GM23338 (cell line): ENCODE measurements at regions not wholly inside any gene's neighbourhood (a gene's known extent, or its start where the extent isn't known, plus 50 kb on each side); places are given as distances from the start of the nearest gene placed in this dataset.

Source experiments
- ATAC-seq: fragments of 200-7000 bp; cut with Tn5 transposase; 3 replicates; pipeline ENCODE4 v1.9.1; 2020
- DNase-seq: peaks from one replicate; pipeline ENCODE4 v3.0.0-alpha.2; 2015; ENCODE audit warnings: low spot score
- H2AFZ ChIP-seq: fragments of 200-600 bp; sonication (generic); 2 replicates; pipeline ENCODE4 v1.8.0; 2016; ENCODE audit warnings: antibody characterized with exemption, mild to moderate bottlenecking, moderate library complexity
- H3F3A ChIP-seq: fragments of 200-600 bp; sonication (generic); replicated peaks from 2 replicates; pipeline ENCODE4 v1.8.0; 2017; ENCODE audit warnings: antibody characterized with exemption, mixed run types, low read depth
- H3K27ac ChIP-seq: fragments of 200-600 bp; sonication (generic); 2 replicates; pipeline ENCODE4 v1.6.1; 2016; ENCODE audit warnings: low read depth
- H3K27me3 ChIP-seq: fragments of 200-600 bp; sonication (generic); 2 replicates; pipeline ENCODE4 v1.8.0; 2016; ENCODE audit warnings: mild to moderate bottlenecking, mixed run types, moderate library complexity; ENCODE audit not compliant: insufficient read depth
- H3K36me3 ChIP-seq: fragments of 200-600 bp; sonication (generic); 2 replicates; pipeline ENCODE4 v1.8.0; 2016; ENCODE audit warnings: mild to moderate bottlenecking; ENCODE audit not compliant: insufficient read depth
- H3K4me1 ChIP-seq: fragments of 200-600 bp; sonication (generic); 2 replicates; pipeline ENCODE4 v1.8.0; 2016; ENCODE audit warnings: mild to moderate bottlenecking, moderate library complexity; ENCODE audit not compliant: insufficient read depth
- H3K4me2 ChIP-seq: fragments of 200-600 bp; sonication (generic); 2 replicates; pipeline ENCODE4 v1.7.1; 2017; ENCODE audit warnings: mixed run types
- H3K4me3 ChIP-seq: fragments of 200-600 bp; sonication (generic); 2 replicates; pipeline ENCODE4 v1.6.1; 2016; ENCODE audit warnings: mixed run types
- H3K79me2 ChIP-seq: fragments of 200-600 bp; sonication (generic); replicated peaks from 2 replicates; pipeline ENCODE4 v1.8.0; 2017; ENCODE audit warnings: mild to moderate bottlenecking; ENCODE audit not compliant: insufficient read depth
- H3K9me2 ChIP-seq: fragments of 200-600 bp; sonication (generic); 2 replicates; pipeline ENCODE4 v1.8.0; 2017; ENCODE audit not compliant: insufficient read depth
- H4K20me1 ChIP-seq: fragments of 200-600 bp; sonication (generic); replicated peaks from 2 replicates; pipeline ENCODE4 v1.8.0; 2017; ENCODE audit warnings: mild to moderate bottlenecking; ENCODE audit not compliant: insufficient read depth
- H3K27ac Mint-ChIP-seq: 2 replicates; pipeline ENCODE4 v1.8.0; 2020; ENCODE audit warnings: inconsistent platforms, mild to moderate bottlenecking, moderate library complexity, mixed read lengths
- H3K27me3 Mint-ChIP-seq: 3 replicates; pipeline ENCODE4 v1.8.0; 2022; ENCODE audit warnings: low read depth, mild to moderate bottlenecking, moderate library complexity, mixed read lengths, inconsistent platforms; ENCODE audit not compliant: insufficient read depth, poor library complexity
- H3K36me3 Mint-ChIP-seq: 3 replicates; pipeline ENCODE4 v1.8.0; 2021; ENCODE audit warnings: low read depth, mild to moderate bottlenecking, inconsistent platforms, moderate library complexity, mixed read lengths
- H3K4me1 Mint-ChIP-seq: 3 replicates; pipeline ENCODE4 v1.8.0; 2020; ENCODE audit warnings: mild to moderate bottlenecking, inconsistent platforms, mixed read lengths
- H3K4me3 Mint-ChIP-seq: 3 replicates; pipeline ENCODE4 v1.8.0; 2021; ENCODE audit warnings: moderate library complexity, mild to moderate bottlenecking, inconsistent platforms, mixed read lengths
- H3K9me3 Mint-ChIP-seq: 3 replicates; pipeline ENCODE4 v1.8.0; 2020; ENCODE audit warnings: moderate library complexity, mild to moderate bottlenecking, inconsistent platforms, mixed read lengths
- CTCF ChIP-seq, 2 experiments: fragments of 200-600 bp in 1 of 2; sonication (generic) in 1 of 2; conservative IDR thresholded peaks; 2 replicates each; pipeline versions ENCODE4 v1.5.1 to v1.6.1; 2016 to 2017; ENCODE audit warnings: antibody characterized with exemption in 2 of 2, low read depth in 2 of 2, mild to moderate bottlenecking in 2 of 2, moderate library complexity in 1 of 2
- ETS1 ChIP-seq: IDR thresholded peaks from 2 replicates; pipeline ENCODE4 v1.6.1; 2016; ENCODE audit warnings: antibody characterized with exemption
- EZH2phosphoT487 ChIP-seq: fragments of 200-600 bp; sonication (generic); IDR thresholded peaks from one replicate; pipeline ENCODE4 v1.8.1; 2018; ENCODE audit warnings: antibody characterized with exemption; ENCODE audit not compliant: unreplicated experiment
- NANOG ChIP-seq: IDR thresholded peaks from 2 replicates; pipeline ENCODE4 v1.6.1; 2016; ENCODE audit warnings: antibody characterized with exemption, borderline replicate concordance
- POLR2AphosphoS5 ChIP-seq: IDR thresholded peaks from 2 replicates; pipeline ENCODE4 v1.6.1; 2016; ENCODE audit warnings: antibody characterized with exemption, low read depth
- REST ChIP-seq: IDR thresholded peaks from one replicate; pipeline ENCODE4 v1.6.1; 2018; ENCODE audit warnings: antibody characterized with exemption; ENCODE audit not compliant: unreplicated experiment
- ZNF114 ChIP-seq: fragments of 250-450 bp; sonication (Bioruptor Pico); IDR thresholded peaks from 2 replicates; pipeline ENCODE4 v1.5.0; 2020; ENCODE audit warnings: mild to moderate bottlenecking, moderate library complexity
- ZNF331 ChIP-seq: fragments of 250-450 bp; sonication (Bioruptor Pico); IDR thresholded peaks from 2 replicates; pipeline ENCODE4 v1.5.0; 2020; ENCODE audit warnings: low read depth, mild to moderate bottlenecking, moderate library complexity

- Histone ChIP-seq H4K20me1 (no peaks in the 10 kb centered on the region), H3K4me2 (no peak overlapping the region), H3K9me2 (peaks cover 7% of the 10 kb centered on the region; the same call in 1 of the 2 replicates), H3K4me3 (no peak overlapping the region), H3K4me1 (peaks cover 22% of the 10 kb centered on the region), H2AFZ (no peak overlapping the region), H3K27me3 (no peaks in the 10 kb centered on the region), H3K36me3 (peaks cover 3% of the 10 kb centered on the region; the same call in 1 of the 2 replicates), H3K27ac (no peak overlapping the region), H3F3A (no peaks in the 10 kb centered on the region), H3K79me2 (no peaks in the 10 kb centered on the region)
- Mint-ChIP-seq H3K27me3 (no peaks in the 10 kb centered on the region), H3K4me3 (no peak overlapping the region), H3K9me3 (peaks cover 9% of the 10 kb centered on the region), H3K4me1 (peaks cover 23% of the 10 kb centered on the region), H3K27ac (no peak overlapping the region), H3K36me3 (peaks cover 9% of the 10 kb centered on the region; the same call in 2 of the 3 replicates)
- TF ChIP-seq ZNF331 (CRISPR knock-in tag) (no peak), CTCF (conservative IDR thresholded peaks at IDR 0.05; ENCODE audit: low read depth in 2 of 2) (no peak), EZH2phosphoT487 (no peak), NANOG (no peak), ETS1 (no peak), POLR2AphosphoS5 (no peak)
- DNase-seq (no peak), ATAC-seq (no peak)
These were observed 167.6 kb upstream of the LRRC7 start for GRCh38 chr1:69400128-69400527.

GRCh38 chr1:69401879-69402278 is 165.8 kb upstream of the LRRC7 start:
- H3K79me2 ChIP-seq = no peaks in the 10 kb centered on the region
- H3K27me3 Mint-ChIP-seq = no peaks in the 10 kb centered on the region
- H3K4me3 Mint-ChIP-seq = no peak overlapping the region
- H3K4me2 ChIP-seq = no peak overlapping the region
- 0 out of 2 replicates have a peak, but pooled peaks cover 5% of the 10 kb centered on the region for H3K9me2 ChIP-seq
- no peak overlapping the region for H3K27ac ChIP-seq
- no peaks in the 10 kb centered on the region for H3K9me3 Mint-ChIP-seq
- no peaks in the 10 kb centered on the region for H3K36me3 ChIP-seq
- H3K36me3 Mint-ChIP-seq = no peaks in the 10 kb centered on the region
- peaks cover 20% of the 10 kb centered on the region for H3K4me1 Mint-ChIP-seq
- DNase-seq (no peak), ATAC-seq (no peak)
- H3K4me3 ChIP-seq = no peak overlapping the region
- H3K27me3 ChIP-seq = no peaks in the 10 kb centered on the region
- H3K27ac Mint-ChIP-seq = no peak overlapping the region
- no peak overlapping the region for H2AFZ ChIP-seq
- H3K4me1 ChIP-seq = peaks cover 15% of the 10 kb centered on the region
- H4K20me1 ChIP-seq = no peaks in the 10 kb centered on the region
- no peaks in the 10 kb centered on the region for H3F3A ChIP-seq
- TF ChIP-seq ETS1 (no peak), ZNF114 (no peak), REST (no peak)
